ENCODE measurements at regions not wholly inside any gene's neighbourhood (a gene's known extent, or its start where the extent isn't known, plus 50 kb on each side); places are given as distances from the start of the nearest gene placed in this dataset.

DNA sequence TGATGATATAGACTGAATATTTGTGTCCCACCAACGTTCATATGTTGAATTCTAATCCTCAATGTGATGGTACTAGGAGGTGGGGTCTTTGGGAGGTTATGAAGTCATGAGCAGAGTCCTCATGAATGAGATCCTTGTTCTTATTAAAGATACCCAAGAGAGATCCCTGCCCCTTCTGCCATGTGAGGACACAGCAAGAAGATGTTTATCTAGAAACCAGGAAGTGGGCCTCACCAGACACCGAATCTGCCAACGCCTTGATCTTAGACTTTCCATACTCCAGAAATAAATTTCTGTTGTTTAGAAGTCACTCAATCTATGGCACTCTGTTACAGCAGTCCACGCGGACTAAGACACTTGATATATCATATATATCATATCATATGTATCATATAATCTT is 67.7 kb upstream of the GCM1 start:
- DNase-seq, result no peak

DNA sequence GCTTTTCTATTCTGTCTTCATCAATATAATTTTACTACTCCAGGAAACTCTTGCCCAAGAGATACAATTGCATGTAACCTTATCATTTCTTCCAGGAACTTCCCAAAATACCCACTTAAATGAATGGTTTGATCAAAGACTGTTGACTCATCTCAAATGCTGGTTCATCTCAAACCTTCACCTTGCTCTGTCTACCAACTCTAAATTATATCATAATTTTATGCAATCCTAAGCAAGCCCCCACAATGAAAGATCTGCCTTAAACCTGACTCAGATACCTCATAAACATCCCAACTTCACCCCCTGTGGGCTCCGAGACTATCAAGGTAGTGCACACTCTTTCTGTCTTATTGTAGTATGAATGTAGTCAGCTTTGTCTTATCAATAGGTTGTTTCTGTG is 65.5 kb upstream of the GCM1 start:
- peak; percentile 14 for DNase-seq

- no peak for DNase-seq
Observed at GRCh38 chr6:53210811-53211210, 62.2 kb upstream of the GCM1 start.

DNA sequence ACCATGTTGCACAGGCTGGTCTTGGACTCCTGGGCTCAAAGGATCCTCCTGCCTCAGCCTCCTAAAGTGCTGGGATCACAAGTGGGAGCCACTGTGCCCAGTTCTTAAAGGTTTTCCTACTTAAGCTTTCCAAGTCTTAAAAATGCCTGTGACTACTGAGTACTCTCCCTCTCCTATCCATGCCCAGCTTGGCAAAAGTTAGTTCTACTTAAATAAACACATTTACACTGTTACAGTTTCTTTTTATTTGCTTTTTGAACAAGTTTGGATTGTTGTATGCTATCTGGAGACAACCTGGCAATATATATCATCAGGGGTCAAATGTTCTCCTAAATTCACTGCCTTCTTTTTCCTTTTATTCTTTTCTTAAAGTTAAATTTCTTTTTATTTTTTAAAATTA is 61.0 kb upstream of the GCM1 start:
- no peak for DNase-seq

DNA sequence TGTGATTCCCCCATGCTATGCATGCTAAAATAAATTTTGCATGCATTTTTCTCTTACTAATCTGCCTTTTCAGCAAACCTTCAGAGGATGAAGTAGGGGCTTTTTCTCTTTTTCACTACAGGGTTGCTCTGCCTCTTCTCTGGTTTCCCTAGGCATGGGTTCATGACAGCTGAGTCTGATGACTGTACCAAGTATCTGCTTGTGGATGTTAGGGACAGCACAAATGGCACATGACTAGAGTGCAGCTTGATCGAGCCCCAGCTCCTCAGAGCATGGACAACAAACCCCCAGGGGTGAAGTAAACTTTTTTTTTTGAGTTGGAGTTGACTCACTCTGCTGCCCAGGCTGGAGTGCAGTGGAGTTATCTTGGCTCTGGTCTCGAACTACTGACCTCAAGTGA is 57.1 kb upstream of the GCM1 start:
- no peak for DNase-seq

DNA sequence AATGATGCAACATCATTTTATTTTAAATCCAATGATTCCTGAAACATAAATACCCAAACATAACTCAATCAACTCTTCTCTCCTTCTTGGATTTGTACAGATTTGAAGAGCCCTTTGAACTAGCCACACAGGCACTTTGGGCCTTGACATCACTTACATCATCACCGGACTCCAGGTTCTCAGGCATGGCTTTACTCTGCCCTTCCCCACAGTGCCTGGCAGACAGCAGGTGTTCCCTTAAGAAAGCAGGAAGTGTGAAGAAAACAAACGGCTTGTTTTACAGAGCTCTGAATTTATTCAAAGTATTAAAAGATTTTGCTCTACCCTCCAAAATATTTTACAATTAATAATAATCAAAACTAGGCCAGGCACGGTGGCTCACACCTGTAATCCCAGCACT is 54.8 kb upstream of the GCM1 start:
- DNase-seq, result no peak

DNA sequence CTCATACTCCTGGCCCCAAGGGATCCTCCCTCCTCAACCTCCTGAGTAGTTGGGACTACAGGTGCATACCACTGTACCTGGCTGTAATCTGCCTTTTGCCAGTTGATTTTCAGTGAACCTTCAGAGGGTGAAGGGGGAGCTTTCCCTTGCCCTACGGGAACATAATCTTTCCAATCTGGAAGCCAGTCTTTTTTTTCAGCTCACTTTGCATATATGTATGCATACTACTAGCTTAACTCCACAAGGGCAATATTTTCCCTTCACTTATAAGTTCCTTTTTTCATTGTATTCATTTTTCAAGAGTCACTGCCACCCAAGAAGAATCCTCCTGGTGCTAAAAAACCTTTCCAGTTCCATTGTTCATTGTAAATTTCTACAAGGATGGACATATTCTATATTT is 53.4 kb upstream of the GCM1 start:
- no peak for DNase-seq

- no peak for DNase-seq
Observed at GRCh38 chr6:53201270-53201669, 52.6 kb upstream of the GCM1 start.

GRCh38 chr6:53199765-53200164 is 51.1 kb upstream of the GCM1 start:
- no peak for DNase-seq

- no peak for DNase-seq
Observed at GRCh38 chr6:53199156-53199555, 50.5 kb upstream of the GCM1 start.

Data from activated CD4-positive, alpha-beta T cell treated with anti-CD3 and anti-CD28 coated beads, Interleukin-2, amount 50 U/mL, for 16 hours (primary cell).